ENCODE measurements at regions not wholly inside any gene's neighbourhood (a gene's known extent, or its start where the extent isn't known, plus 50 kb on each side); places are given as distances from the start of the nearest gene placed in this dataset.

- DNase-seq (ENCODE audit: low spot score) (no peak), FAIRE-seq (no peak)
Measured at GRCh38 chr10:128546651-128547165, 420.5 kb upstream of the MKI67 start.

DNA sequence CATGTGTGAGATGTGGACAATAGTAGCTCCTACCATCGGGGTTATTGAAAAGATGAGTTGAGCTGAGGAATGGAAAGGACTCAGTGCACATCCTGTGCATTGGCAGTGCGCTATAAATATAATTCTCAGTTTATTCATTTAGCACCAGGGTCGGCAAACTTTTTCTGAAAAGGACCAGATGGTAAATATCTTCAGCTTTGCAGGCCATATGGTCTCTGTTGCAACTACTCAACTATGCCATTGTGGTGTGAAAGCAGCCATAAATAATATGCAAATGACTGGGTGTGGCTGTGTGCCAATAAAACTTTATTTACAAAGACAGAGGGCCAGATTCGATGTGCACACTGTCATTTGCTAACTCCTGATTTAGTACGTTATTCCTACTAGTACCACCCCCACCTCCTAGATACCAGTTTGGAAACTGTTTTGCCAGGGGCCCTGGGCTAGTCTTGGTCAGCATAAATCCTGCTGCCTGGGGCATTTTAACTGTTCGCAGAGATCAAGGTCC is 422.9 kb upstream of the MKI67 start:
- no peak for DNase-seq (ENCODE audit: low spot score)
- no peak for FAIRE-seq

DNA sequence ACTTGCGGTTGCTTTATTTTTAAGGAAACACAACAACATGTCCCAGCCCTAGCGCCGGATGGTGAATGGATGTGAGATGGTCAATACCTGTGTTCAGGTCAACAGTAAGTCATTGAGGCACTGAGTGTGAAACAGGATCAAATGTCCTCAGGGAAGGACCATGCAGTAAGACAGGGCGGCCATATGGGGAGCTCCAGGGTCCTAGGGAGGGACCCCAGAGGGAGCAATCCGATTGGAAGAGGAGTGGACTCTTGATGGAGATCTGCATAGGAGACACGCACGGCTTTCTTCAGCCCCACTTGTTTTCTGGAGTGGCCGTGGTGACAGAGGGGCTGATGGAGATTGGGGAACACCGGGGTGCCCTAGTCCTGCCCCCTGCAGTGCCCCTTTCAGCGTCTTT is 423.8 kb upstream of the MKI67 start:
- no peak for DNase-seq (ENCODE audit: low spot score)
- FAIRE-seq: no peak

- DNase-seq (ENCODE audit: low spot score): no peak
- no peak for FAIRE-seq
Measured at GRCh38 chr10:128551475-128551874, 425.3 kb upstream of the MKI67 start.

DNA sequence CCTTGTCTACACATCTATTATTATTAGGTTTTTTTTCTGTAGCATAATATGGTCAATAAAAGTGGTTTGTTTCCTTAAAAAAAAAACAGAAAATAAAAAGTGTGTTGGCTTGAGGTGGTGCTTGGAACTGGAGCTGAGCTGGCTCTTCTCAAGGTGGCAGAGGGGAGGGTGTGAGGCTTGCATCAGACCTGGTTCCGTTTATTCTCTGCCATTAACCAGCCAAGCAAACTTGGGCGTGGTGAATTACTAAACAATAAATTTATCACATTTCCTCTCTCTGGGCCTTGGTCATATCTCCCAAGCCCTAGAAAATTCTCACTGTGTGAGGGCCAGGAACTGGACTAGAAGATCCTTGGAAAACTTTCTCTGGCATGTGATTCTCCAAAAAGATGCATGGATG is 427.5 kb upstream of the MKI67 start:
- DNase-seq (ENCODE audit: low spot score): no peak
- no peak for FAIRE-seq

DNA sequence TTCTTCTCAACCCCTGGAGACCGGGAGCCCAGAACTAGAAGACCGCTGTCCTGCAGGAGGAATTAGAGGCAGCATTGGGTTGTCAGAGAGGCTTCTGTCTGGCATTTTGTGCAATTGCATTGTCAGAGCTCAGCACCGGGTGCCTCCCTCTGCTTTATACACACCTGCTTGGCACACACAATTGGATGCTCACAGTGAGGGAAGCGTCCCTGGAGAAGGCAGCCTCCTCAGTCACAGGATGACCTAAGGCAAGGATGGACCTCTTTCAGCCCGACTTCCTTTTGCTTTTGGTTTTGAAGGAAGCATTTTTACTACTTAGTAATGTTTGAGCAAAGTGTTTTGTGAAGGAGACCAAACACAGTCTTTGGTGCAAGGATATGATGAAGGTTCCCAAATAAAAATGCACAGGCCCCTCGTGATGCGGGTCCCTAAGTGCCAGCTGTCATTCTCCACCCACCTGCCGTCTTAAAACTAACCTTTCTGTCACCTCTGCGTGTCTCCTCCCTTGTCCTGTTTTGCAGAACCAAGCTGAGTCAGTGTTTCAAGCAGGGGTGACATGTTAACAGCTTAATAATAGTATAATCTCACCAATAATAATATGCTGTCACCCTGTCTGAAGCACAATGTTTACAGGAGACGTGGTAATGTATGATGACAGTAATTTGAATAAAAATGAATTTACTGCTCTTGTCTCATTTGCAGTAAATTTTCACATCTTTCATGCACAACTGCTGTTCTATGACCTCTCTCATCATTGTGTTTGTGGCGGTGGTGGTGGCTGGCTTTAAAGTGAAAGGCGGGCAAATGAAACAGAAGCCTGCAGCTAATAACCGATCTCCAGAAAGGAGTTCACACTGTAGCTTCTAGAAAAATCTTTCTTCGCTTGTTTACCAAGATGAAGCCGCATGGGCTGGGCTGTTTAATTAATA is 430.2 kb upstream of the MKI67 start:
- no peak for DNase-seq (ENCODE audit: low spot score)
- no peak for FAIRE-seq

GRCh38 chr10:128557149-128557710 is 431.0 kb upstream of the MKI67 start:
- FAIRE-seq: no peak

GRCh38 chr10:128560406-128560805 is 434.2 kb upstream of the MKI67 start:
- DNase-seq (ENCODE audit: low spot score): no peak
- no peak for FAIRE-seq

More at GRCh38 chr10:128557149-128557710, 431.0 kb upstream of the MKI67 start:
- DNase-seq (ENCODE audit: low spot score): no peak

DNA sequence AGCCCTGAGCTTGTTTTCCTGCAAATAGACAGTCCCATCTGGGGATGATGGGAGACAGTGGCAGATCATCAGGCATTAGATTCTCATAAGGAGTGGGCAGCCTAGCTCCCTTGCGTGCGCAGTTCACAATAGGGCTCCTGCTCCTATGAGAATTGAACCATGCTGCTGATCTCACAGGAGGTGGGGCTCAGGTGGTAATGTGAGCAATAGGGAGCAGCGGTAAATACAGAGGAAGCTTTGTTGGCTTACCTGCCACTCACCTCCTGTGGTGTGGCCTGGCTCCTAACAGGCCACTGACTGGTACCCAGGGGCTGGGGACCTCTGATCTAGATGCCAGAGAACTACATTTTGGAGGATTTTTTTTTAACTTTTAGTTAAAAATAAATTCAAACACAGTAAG is 434.8 kb upstream of the MKI67 start:
- no peak for FAIRE-seq
- no peak for DNase-seq (ENCODE audit: low spot score)

DNA sequence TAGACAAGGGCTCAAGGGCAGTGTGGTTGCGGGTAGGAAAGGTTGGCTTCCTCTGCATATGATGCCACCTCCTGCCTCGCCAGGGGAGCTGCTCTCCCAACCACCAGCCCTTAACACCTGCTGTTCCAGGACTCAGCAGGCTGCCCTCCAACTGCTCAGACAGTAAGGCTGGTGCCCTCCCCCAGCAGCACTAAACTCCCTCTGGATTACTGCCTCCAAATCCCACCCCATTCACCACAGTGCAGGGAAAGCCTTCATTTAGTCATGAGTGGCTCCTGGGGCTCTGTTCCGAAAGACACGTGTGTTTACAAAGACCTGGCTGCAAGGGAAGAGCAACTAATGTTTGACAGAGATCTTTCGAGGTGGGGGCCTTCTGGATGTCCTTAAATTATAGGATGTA is 437.2 kb upstream of the MKI67 start:
- DNase-seq (ENCODE audit: low spot score): no peak
- FAIRE-seq: no peak

DNA sequence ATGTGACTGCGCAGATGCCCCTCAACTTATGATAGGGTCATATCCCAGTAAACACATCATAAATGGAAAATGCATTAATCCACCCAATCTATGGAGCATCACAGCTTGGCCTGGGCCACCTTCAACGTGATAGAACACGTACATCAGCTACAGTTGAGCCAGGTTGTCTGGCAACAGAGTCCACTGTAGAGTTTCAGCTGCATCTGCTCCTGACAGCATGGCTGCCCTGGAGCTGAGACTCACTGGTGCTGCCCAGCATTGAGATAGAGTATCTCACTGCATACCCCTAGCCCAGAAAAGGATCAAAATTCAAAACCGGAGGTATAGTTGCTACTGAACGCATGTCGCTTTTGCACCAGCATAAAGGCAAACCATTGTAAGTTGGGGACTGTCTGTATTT is 437.7 kb upstream of the MKI67 start:
- DNase-seq (ENCODE audit: low spot score): no peak
- no peak for FAIRE-seq

- FAIRE-seq: no peak
- no peak for DNase-seq (ENCODE audit: low spot score)
Measured at GRCh38 chr10:128566361-128566968, 440.2 kb upstream of the MKI67 start.

DNA sequence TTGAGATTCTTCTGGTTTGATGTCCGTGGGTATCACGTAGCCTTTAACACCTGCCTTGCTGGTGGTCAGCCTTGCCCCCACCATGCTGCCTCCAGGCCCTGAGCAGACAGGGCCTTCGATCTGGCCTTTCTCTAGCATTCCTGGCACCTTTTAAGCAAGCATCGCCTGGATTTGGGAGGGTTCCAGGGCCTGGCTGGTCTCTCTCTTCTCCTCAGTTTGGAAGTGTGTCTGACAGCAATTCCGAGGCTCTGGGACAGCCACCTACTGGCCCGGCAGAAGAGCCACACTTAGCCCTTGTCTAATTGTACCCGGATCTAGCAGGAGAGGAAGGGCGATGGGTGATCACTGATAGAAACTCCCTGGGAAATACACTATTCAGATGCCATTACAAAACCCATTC is 441.3 kb upstream of the MKI67 start:
- DNase-seq (ENCODE audit: low spot score) (peak; percentile 12), FAIRE-seq (no peak)

DNA sequence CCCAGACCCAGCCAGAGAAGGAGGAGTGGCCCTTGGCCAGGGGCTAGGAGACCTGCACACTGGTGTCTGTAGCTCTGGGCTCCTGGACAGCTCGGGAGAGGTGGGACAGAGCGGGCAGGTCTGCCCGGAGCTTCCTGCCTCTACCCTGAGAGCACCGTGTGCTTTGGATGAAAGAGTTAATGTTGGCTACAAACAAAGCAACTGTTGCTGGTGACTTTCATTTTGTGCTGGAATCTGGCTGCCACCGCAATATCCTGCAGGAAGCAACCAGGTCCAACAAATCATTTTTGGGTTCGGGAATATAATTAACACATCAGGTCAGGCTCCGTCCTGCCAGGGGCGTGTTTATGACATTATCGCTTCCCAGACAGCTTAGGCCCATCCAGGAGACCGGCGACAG is 441.8 kb upstream of the MKI67 start:
- FAIRE-seq: no peak
- no peak for DNase-seq (ENCODE audit: low spot score)

GRCh38 chr10:128568491-128568890 is 442.3 kb upstream of the MKI67 start:
- DNase-seq (ENCODE audit: low spot score): no peak
- FAIRE-seq: no peak

DNA sequence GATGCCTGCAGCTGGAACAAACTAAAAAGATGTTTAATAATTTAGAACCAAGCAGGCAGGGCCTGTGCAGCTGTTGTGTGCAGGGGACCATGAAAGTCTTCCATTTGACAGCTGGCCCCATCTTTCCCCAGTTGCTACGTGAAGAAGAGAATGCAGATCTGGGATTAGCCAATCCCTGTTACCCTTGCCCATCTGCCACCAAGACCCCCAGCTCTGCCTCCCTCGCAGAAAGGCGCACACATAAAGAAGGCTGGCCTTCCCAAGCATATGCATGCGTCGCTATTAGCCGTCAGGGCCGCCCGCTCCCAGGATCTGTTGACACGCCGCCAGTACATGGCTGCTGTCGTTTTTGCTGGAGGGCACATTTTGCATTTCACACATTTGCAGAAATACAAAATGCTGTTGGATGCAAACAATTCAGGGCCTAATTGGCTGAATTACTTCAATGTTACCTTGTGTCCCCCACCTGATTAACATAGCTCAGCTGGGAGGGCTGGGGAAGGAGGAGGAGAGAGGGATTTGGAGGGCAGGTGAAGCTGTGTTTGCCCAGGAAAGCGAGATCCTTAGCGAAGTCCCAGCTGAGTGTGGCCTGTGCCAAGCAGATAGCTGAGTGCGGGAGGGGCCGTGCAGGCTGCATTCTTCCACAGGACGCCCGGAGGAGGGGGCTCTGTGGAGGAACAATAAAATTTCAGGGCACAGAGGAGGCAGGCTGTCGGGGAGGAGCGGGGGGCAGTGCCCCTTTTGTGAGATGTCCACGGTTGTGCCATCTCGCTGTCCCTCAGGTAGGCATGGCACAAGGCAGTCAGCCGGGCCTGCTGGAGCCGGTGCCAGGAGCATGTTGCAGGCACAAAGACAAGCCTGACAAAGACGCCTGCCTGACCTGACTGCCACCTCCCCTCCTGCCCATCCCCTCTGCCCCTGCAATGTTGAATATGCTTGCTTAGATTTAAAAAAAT is 443.0 kb upstream of the MKI67 start:
- FAIRE-seq: no peak
- DNase-seq (ENCODE audit: low spot score): no peak

- DNase-seq (ENCODE audit: low spot score) (no peak), FAIRE-seq (no peak)
Measured at GRCh38 chr10:128570319-128570995, 444.2 kb upstream of the MKI67 start.

- DNase-seq (ENCODE audit: low spot score): no peak
- FAIRE-seq: no peak
Measured at GRCh38 chr10:128571071-128571470, 444.8 kb upstream of the MKI67 start.

DNA sequence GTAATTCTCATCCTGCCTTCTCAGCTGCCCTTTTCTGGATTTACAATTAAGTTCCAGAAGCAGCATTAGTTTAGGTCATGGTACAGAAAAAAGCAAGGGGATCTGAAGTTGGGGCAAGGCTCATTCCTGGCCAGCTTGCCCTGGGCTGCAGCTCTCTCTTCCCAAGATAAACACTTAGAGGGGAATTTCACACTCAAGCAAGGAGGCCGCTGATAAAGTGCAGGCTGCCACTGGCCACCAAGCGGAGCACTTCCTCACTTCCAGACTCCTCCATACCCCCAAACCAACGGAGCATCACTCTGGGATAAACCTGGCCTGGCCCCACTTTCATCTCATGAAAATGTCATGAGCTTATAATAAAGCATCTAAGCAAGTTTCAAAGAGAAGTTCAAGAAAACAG is 445.5 kb upstream of the MKI67 start:
- DNase-seq (ENCODE audit: low spot score) (no peak), FAIRE-seq (no peak)

DNA sequence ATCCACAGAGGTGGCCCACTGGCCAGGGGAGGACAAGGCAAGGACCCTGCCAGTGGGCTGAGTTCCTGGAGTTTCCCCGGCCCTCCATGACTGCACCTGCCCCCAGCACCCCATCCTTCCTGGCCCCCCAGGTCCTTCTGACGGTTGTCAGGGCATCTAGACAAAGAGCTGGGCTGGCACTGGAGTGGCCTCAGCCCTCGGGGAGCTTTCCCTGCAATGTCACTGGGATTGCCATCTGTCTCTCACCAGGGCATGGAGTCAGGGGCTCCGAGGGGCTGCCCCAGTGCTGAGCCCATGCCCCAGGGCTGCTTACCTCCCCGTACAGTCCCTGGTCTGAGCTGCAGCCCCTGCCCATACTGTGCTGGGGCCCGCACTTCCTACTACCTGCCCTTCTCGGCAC is 446.5 kb upstream of the MKI67 start:
- DNase-seq (ENCODE audit: low spot score) (no peak), FAIRE-seq (no peak)

All from urothelium cell line (cell line).